ENCODE measurements at regions not wholly inside any gene's neighbourhood (a gene's known extent, or its start where the extent isn't known, plus 50 kb on each side); places are given as distances from the start of the nearest gene placed in this dataset.

- no peak overlapping the region for H3K27ac ChIP-seq
- no peaks in the 10 kb centered on the region for H3K27me3 ChIP-seq (replicated peaks)
- no peak overlapping the region for H3K4me3 ChIP-seq (ENCODE audit: low read depth, low read length)
- no peak for DNase-seq
- no peaks in the 10 kb centered on the region for H3K36me3 ChIP-seq (replicated peaks)
- in situ Hi-C loops (cut with HindIII; ENCODE audit: low pct_ligation_motif_present, low sequenced_read_pairs), result no loop called here
- TF ChIP-seq, protein P1, sequence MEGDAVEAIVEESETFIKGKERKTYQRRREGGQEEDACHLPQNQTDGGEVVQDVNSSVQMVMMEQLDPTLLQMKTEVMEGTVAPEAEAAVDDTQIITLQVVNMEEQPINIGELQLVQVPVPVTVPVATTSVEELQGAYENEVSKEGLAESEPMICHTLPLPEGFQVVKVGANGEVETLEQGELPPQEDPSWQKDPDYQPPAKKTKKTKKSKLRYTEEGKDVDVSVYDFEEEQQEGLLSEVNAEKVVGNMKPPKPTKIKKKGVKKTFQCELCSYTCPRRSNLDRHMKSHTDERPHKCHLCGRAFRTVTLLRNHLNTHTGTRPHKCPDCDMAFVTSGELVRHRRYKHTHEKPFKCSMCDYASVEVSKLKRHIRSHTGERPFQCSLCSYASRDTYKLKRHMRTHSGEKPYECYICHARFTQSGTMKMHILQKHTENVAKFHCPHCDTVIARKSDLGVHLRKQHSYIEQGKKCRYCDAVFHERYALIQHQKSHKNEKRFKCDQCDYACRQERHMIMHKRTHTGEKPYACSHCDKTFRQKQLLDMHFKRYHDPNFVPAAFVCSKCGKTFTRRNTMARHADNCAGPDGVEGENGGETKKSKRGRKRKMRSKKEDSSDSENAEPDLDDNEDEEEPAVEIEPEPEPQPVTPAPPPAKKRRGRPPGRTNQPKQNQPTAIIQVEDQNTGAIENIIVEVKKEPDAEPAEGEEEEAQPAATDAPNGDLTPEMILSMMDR (IDR thresholded peaks at IDR 0.05; ENCODE audit: low read depth, low read length, missing control alignments), result no peak
These were observed 958.8 kb downstream of the DIPK2A start for GRCh38 chr3:144930431-144930830.

- Histone ChIP-seq H3K27ac (no peak overlapping the region), H3K27me3 (replicated peaks) (no peaks in the 10 kb centered on the region), H3K36me3 (replicated peaks) (no peaks in the 10 kb centered on the region), H3K4me3 (ENCODE audit: low read depth, low read length) (no peak overlapping the region)
- DNase-seq, result no peak
- in situ Hi-C loops (cut with HindIII; ENCODE audit: low pct_ligation_motif_present, low sequenced_read_pairs), result no loop called here
- TF ChIP-seq, protein P1 (IDR thresholded peaks at IDR 0.05; ENCODE audit: low read depth, low read length, missing control alignments), result no peak
These were observed 960.0 kb downstream of the DIPK2A start for GRCh38 chr3:144931590-144931989.

GRCh38 chr3:144942093-144942837 lies 970.6 kb downstream of the DIPK2A start:
- Histone ChIP-seq H3K27ac (no peak overlapping the region), H3K27me3 (replicated peaks) (no peaks in the 10 kb centered on the region), H3K36me3 (replicated peaks) (no peaks in the 10 kb centered on the region), H3K4me3 (ENCODE audit: low read depth, low read length) (no peak overlapping the region)
- in situ Hi-C loops (cut with HindIII; ENCODE audit: low pct_ligation_motif_present, low sequenced_read_pairs), result no loop called here
- DNase-seq, result peak; percentile 45
- TF ChIP-seq, protein P1 (IDR thresholded peaks at IDR 0.05; ENCODE audit: low read depth, low read length, missing control alignments), result no peak

DNA sequence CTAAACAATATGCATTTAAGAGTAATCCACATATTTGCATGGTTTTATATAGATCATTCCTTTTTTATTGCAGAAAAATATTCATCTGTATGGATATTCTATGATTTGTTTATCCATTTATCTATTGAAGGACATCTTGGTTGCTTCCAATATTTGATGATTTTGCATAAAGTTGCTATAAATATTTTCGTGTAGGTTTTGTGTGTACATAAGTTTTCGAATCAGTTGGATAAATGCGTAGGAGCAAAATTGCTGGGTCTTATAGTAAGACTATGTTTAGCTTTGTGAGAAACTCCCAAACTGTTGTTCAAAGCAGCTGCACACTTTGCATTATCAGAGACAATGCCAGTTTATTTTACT lies 971.2 kb downstream of the DIPK2A start:
- H3K27ac ChIP-seq, result no peak overlapping the region
- TF ChIP-seq, protein P1 (IDR thresholded peaks at IDR 0.05; ENCODE audit: low read depth, low read length, missing control alignments), result no peak
- in situ Hi-C loops (cut with HindIII; ENCODE audit: low pct_ligation_motif_present, low sequenced_read_pairs), result no loop called here

DNA sequence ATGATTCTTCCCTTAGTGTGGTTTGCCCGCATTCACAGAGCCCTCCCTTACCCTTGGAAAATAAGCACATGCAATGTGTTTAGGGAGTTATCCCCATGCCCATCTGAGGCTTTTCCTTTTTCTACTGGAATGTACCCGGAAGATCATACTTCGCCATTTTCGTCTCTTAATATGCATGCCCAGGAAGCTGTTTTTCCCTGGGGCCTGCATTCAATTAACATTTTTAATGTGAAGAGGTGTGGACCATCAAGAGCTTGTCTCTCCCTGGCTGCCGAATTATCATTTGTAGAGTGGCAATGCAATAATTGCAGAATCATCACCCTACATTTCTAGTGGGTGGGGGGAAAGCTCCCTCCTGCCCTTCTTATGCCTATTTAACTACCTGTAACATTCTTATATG lies 976.3 kb downstream of the DIPK2A start:
- in situ Hi-C loops (cut with HindIII; ENCODE audit: low pct_ligation_motif_present, low sequenced_read_pairs), result no loop called here
- H3K36me3 ChIP-seq (replicated peaks), result no peaks in the 10 kb centered on the region
- no peak overlapping the region for H3K27ac ChIP-seq
- TF ChIP-seq, protein P1 (IDR thresholded peaks at IDR 0.05; ENCODE audit: low read depth, low read length, missing control alignments), result no peak
- DNase-seq, result no peak
- no peaks in the 10 kb centered on the region for H3K27me3 ChIP-seq (replicated peaks)
- no peak overlapping the region for H3K4me3 ChIP-seq (ENCODE audit: low read depth, low read length)

More for the DNA sequence above, 971.2 kb downstream of the DIPK2A start:
- Histone ChIP-seq H3K36me3 (replicated peaks) (no peaks in the 10 kb centered on the region), H3K4me3 (ENCODE audit: low read depth, low read length) (no peak overlapping the region), H3K27me3 (replicated peaks) (no peaks in the 10 kb centered on the region)
- no peak for DNase-seq

GRCh38 chr3:144948711-144949110 lies 977.1 kb downstream of the DIPK2A start:
- Histone ChIP-seq H3K27ac (no peak overlapping the region), H3K27me3 (replicated peaks) (no peaks in the 10 kb centered on the region), H3K36me3 (replicated peaks) (no peaks in the 10 kb centered on the region), H3K4me3 (ENCODE audit: low read depth, low read length) (no peak overlapping the region)
- TF ChIP-seq, protein P1 (IDR thresholded peaks at IDR 0.05; ENCODE audit: low read depth, low read length, missing control alignments), result no peak
- no peak for DNase-seq
- in situ Hi-C loops (cut with HindIII; ENCODE audit: low pct_ligation_motif_present, low sequenced_read_pairs), result no loop called here
